IMR-90 (cell line): ENCODE measurements at regions not wholly inside any gene's neighbourhood (a gene's known extent, or its start where the extent isn't known, plus 50 kb on each side); places are given as distances from the start of the nearest gene placed in this dataset.

Source experiments
- ATAC-seq: fragments of 200-7000 bp; cut with Tn5 transposase; 2 replicates; pipeline ENCODE4 v1.9.1; 2020; ENCODE audit warnings: low read depth, mild to moderate bottlenecking, moderate library complexity
- BruUV-seq: library from RNA; stranded (reverse); fragments of 400-500 nt; replicated peaks from 2 replicates; lab custom pipeline; 2021; lab: Mats Ljungman, UMichigan
- CTCF ChIA-PET: fragments of 300-600 bp; formaldehyde crosslinking; extraction: SDS; loops from one replicate; lab custom pipeline; 2021; ENCODE audit warnings: antibody characterized with exemption; lab: Yijun Ruan, JAX
- POLR2A ChIA-PET: fragments of 300-600 bp; sonication (Branson Sonifier 250); formaldehyde crosslinking; loops from one replicate; lab custom pipeline; 2022; ENCODE audit warnings: antibody characterized with exemption; ENCODE audit not compliant: unreplicated experiment; lab: Charles Lee
- DNase-seq: peaks from one replicate; pipeline ENCODE4 v3.0.0; 2013
- H2AFZ ChIP-seq: replicated peaks from 2 replicates; pipeline ENCODE3; 2013; ENCODE audit warnings: low read length, mild to moderate bottlenecking; ENCODE audit not compliant: poor library complexity
- H2AK5ac ChIP-seq: 2 replicates; pipeline ENCODE4 v1.6.1; 2013; ENCODE audit warnings: low read depth, low read length, inconsistent platforms
- H2AK9ac ChIP-seq: replicated peaks from 2 replicates; pipeline ENCODE3; 2013; ENCODE audit warnings: mild to moderate bottlenecking, low read depth, low read length, moderate library complexity; ENCODE audit not compliant: poor library complexity
- H2BK120ac ChIP-seq: 2 replicates; pipeline ENCODE4 v1.6.1; 2013; ENCODE audit warnings: low read depth, low read length, inconsistent platforms
- H2BK15ac ChIP-seq: 3 replicates; pipeline ENCODE4 v1.6.1; 2013; ENCODE audit warnings: low read depth, low read length, inconsistent platforms
- H2BK20ac ChIP-seq: 2 replicates; pipeline ENCODE4 v1.6.1; 2013; ENCODE audit warnings: low read depth, mild to moderate bottlenecking, inconsistent platforms, low read length, moderate library complexity
- H2BK5ac ChIP-seq: 2 replicates; pipeline ENCODE4 v1.6.1; 2013; ENCODE audit warnings: mild to moderate bottlenecking, low read depth, low read length, inconsistent platforms; ENCODE audit not compliant: poor library complexity, severe bottlenecking
- H3K14ac ChIP-seq: replicated peaks from 2 replicates; pipeline ENCODE4 v1.6.1; 2013; ENCODE audit warnings: low read depth, low read length, inconsistent platforms
- H3K18ac ChIP-seq: 2 replicates; pipeline ENCODE4 v1.6.1; 2013; ENCODE audit warnings: low read depth, low read length, control low read depth
- H3K23ac ChIP-seq: 2 replicates; pipeline ENCODE4 v1.6.1; 2013; ENCODE audit warnings: low read depth, low read length, inconsistent platforms
- H3K27ac ChIP-seq: 2 replicates; pipeline ENCODE4 v1.5.1; 2013; ENCODE audit warnings: mild to moderate bottlenecking, control low read depth, low read length; ENCODE audit not compliant: insufficient read depth
- H3K27me3 ChIP-seq: 2 replicates; pipeline ENCODE4 v1.6.1; 2013; ENCODE audit warnings: low read length; ENCODE audit not compliant: control insufficient read depth, insufficient read depth
- H3K36me3 ChIP-seq: 2 replicates; pipeline ENCODE4 v1.6.1; 2013; ENCODE audit warnings: low read length, mixed read lengths; ENCODE audit not compliant: control insufficient read depth, insufficient read depth
- H3K4ac ChIP-seq: 2 replicates; pipeline ENCODE4 v1.6.1; 2013; ENCODE audit warnings: low read depth, low read length, inconsistent platforms
- H3K4me1 ChIP-seq: 2 replicates; pipeline ENCODE4 v1.6.1; 2013; ENCODE audit warnings: low read length, mixed read lengths; ENCODE audit not compliant: control insufficient read depth, insufficient read depth
- H3K4me2 ChIP-seq: 2 replicates; pipeline ENCODE4 v1.6.1; 2013; ENCODE audit warnings: low read depth, mild to moderate bottlenecking, control low read depth, low read length, moderate library complexity
- H3K4me3 ChIP-seq: 2 replicates; pipeline ENCODE4 v1.5.1; 2013; ENCODE audit warnings: low read depth, mild to moderate bottlenecking, control low read depth, low read length, moderate library complexity; ENCODE audit not compliant: insufficient read depth
- H3K56ac ChIP-seq: 2 replicates; pipeline ENCODE4 v1.6.1; 2013; ENCODE audit warnings: low read length, inconsistent platforms; ENCODE audit not compliant: insufficient read depth; ENCODE audit errors: extremely low read depth
- H3K79me1 ChIP-seq, 2 experiments: 2 replicates each; pipeline ENCODE4 v1.6.1; 2013; ENCODE audit warnings: low read length in 2 of 2, inconsistent platforms in 1 of 2, low read depth in 1 of 2
- H3K9ac ChIP-seq: 2 replicates; pipeline ENCODE4 v1.6.1; 2013; ENCODE audit warnings: low read depth, low read length, control low read depth
- H3K9me1 ChIP-seq: 2 replicates; pipeline ENCODE4 v1.6.1; 2013; ENCODE audit warnings: low read length, inconsistent platforms; ENCODE audit not compliant: insufficient read depth
- H3K9me3 ChIP-seq: 2 replicates; pipeline ENCODE4 v1.6.1; 2013; ENCODE audit warnings: low read length; ENCODE audit not compliant: control insufficient read depth, insufficient read depth
- H4K20me1 ChIP-seq: 2 replicates; pipeline ENCODE4 v1.6.1; 2013; ENCODE audit warnings: low read length, inconsistent platforms; ENCODE audit not compliant: insufficient read depth
- H4K5ac ChIP-seq: 2 replicates; pipeline ENCODE4 v1.6.1; 2013; ENCODE audit warnings: mild to moderate bottlenecking, low read depth, low read length, control low read depth
- H4K8ac ChIP-seq, 2 experiments: 2 replicates each; pipeline ENCODE4 v1.6.1; 2013; ENCODE audit warnings: low read depth in 2 of 2, low read length in 2 of 2, control low read depth in 1 of 2, inconsistent platforms in 1 of 2
- H4K91ac ChIP-seq: 2 replicates; pipeline ENCODE4 v1.6.1; 2013; ENCODE audit warnings: low read depth, low read length, inconsistent platforms; ENCODE audit not compliant: insufficient read depth
- RCOR1 ChIP-seq: IDR thresholded peaks from 2 replicates; pipeline ENCODE4 v1.6.1; 2012; ENCODE audit warnings: mild to moderate bottlenecking, low read length, improper control_type of control experiment; ENCODE audit not compliant: insufficient replicate concordance
- WGBS, 2 experiments: methylation state at CpG; one replicate each; pipeline versions ENCODE4 v1.1.5 to v1.1.7; 2013; ENCODE audit warnings: missing lambda C conversion rate in 2 of 2; ENCODE audit not compliant: insufficient read length in 1 of 2; ENCODE audit errors: extremely low coverage in 2 of 2; 5-methylcytosine and 5-hydroxymethylcytosine counted together
- dilution Hi-C: fragments of 300-500 bp; cut with HindIII; formaldehyde crosslinking; loops from one replicate; pipeline ENCODE4 v1.14.3; 2018; ENCODE audit warnings: low sequenced_read_pairs; ENCODE audit not compliant: unreplicated experiment
- in situ Hi-C: fragments of 300-500 bp; cut with MboI; formaldehyde crosslinking; loops from 3 replicates; pipeline ENCODE4 v1.14.3; 2019; ENCODE audit warnings: low sequenced_read_pairs, inconsistent platforms, mixed read lengths
- intact Hi-C: fragments of 100-400 bp; cut with micrococcal nuclease; formaldehyde crosslinking; loops from 2 replicates; pipeline ENCODE4 v1.10.0; 2022

- WGBS, 2 experiments: 67% methylated on average over 2 of the region's 3 CpGs; no CpG with 5 or more reads in 1 of the 2 experiments
- no peak overlapping the region for H2BK5ac ChIP-seq
- POLR2A ChIA-PET: no interaction called here
- no peak overlapping the region for H3K23ac ChIP-seq
- no peaks in the 10 kb centered on the region for H3K36me3 ChIP-seq
- H3K9me1 ChIP-seq: no peaks in the 10 kb centered on the region
- H3K9me3 ChIP-seq: no peaks in the 10 kb centered on the region
- no peak overlapping the region for H2AFZ ChIP-seq
- H3K27me3 ChIP-seq: peaks cover 2% of the 10 kb centered on the region; the same call in 1 of the 2 replicates
- H4K8ac ChIP-seq: no peak overlapping the region
- no peak overlapping the region for H3K9ac ChIP-seq
- no peak overlapping the region for H3K27ac ChIP-seq
- H4K5ac ChIP-seq: no peak overlapping the region
- ATAC-seq (no peak), DNase-seq (no peak)
- H2BK120ac ChIP-seq: no peak overlapping the region
- dilution Hi-C loops: no loop called here
- H4K20me1 ChIP-seq: no peaks in the 10 kb centered on the region
- no peak overlapping the region for H3K56ac ChIP-seq
- no peak overlapping the region for H3K18ac ChIP-seq
- H3K4me2 ChIP-seq: no peak overlapping the region
- H4K91ac ChIP-seq: no peak overlapping the region
- intact Hi-C loops: no loop called here
- TF ChIP-seq RCOR1: no peak
- in situ Hi-C loops: no loop called here
- no peak overlapping the region for H2BK15ac ChIP-seq
- CTCF ChIA-PET: no interaction called here
- no peak overlapping the region for H3K14ac ChIP-seq
- no peaks in the 10 kb centered on the region for H3K79me1 ChIP-seq
- no peak overlapping the region for H3K4me3 ChIP-seq
- no peaks in the 10 kb centered on the region for H3K4me1 ChIP-seq
- no peak overlapping the region for H2AK9ac ChIP-seq
- BruUV-seq: no TSS peak
- no peak overlapping the region for H2AK5ac ChIP-seq
- H2BK20ac ChIP-seq: no peak overlapping the region
- no peak overlapping the region for H3K4ac ChIP-seq
Observed at GRCh38 chr2:48906633-48907032, 151.1 kb upstream of the LHCGR start.
